Inflammatory macrophage treated with lipopolysaccharide for 1 hour (primary cell): ENCODE measurements at regions not wholly inside any gene's neighbourhood (a gene's known extent, or its start where the extent isn't known, plus 50 kb on each side); places are given as distances from the start of the nearest gene placed in this dataset.
"Not testable (repeated sequence)": the region's sequence is repeated elsewhere in the genome, so short reads cannot be mapped to it uniquely, and the experiment has no call there.

Source experiments
- DNase-seq, 2 donors: peaks; one replicate each; pipeline ENCODE4 v3.0.0-alpha.2; 2020 to 2022

- not testable (repeated sequence) for DNase-seq
These were observed 367.8 kb downstream of the NR2F1-AS1 start for GRCh38 chr5:93213111-93213794.

GRCh38 chr5:93209476-93209875, 371.5 kb downstream of the NR2F1-AS1 start:
- no peak for DNase-seq

- DNase-seq, result no peak
These were observed 372.8 kb downstream of the NR2F1-AS1 start for GRCh38 chr5:93208141-93208751.

- DNase-seq, result no peak
These were observed 374.8 kb downstream of the NR2F1-AS1 start for GRCh38 chr5:93206203-93206602.

GRCh38 chr5:93201061-93201460, 380.0 kb downstream of the NR2F1-AS1 start:
- DNase-seq, result no peak

- DNase-seq, result no peak
These were observed 384.0 kb downstream of the NR2F1-AS1 start for GRCh38 chr5:93196986-93197385.

GRCh38 chr5:93193431-93194347, 387.3 kb downstream of the NR2F1-AS1 start:
- no peak for DNase-seq

- no peak for DNase-seq
These were observed 388.3 kb downstream of the NR2F1-AS1 start for GRCh38 chr5:93192683-93193082.

GRCh38 chr5:93192087-93192486, 388.9 kb downstream of the NR2F1-AS1 start:
- DNase-seq, result no peak

GRCh38 chr5:93191035-93191817, 389.8 kb downstream of the NR2F1-AS1 start:
- no peak for DNase-seq

GRCh38 chr5:93189707-93190120, 391.3 kb downstream of the NR2F1-AS1 start:
- DNase-seq, result no peak

- DNase-seq, result no peak
These were observed 392.0 kb downstream of the NR2F1-AS1 start for GRCh38 chr5:93188876-93189485.

- DNase-seq, result no peak
These were observed 394.8 kb downstream of the NR2F1-AS1 start for GRCh38 chr5:93186076-93186682.

GRCh38 chr5:93184041-93184440, 397.0 kb downstream of the NR2F1-AS1 start:
- no peak for DNase-seq

GRCh38 chr5:93179466-93179865, 401.6 kb downstream of the NR2F1-AS1 start:
- DNase-seq, result no peak

GRCh38 chr5:93174930-93175329, 406.1 kb downstream of the NR2F1-AS1 start:
- no peak for DNase-seq

- no peak for DNase-seq
These were observed 415.5 kb downstream of the NR2F1-AS1 start for GRCh38 chr5:93165559-93165958.

GRCh38 chr5:93164690-93165089, 416.3 kb downstream of the NR2F1-AS1 start:
- DNase-seq, result no peak

GRCh38 chr5:93163010-93163663, 417.9 kb downstream of the NR2F1-AS1 start:
- no peak for DNase-seq

GRCh38 chr5:93161661-93162654, 419.1 kb downstream of the NR2F1-AS1 start:
- DNase-seq, result no peak
